Ecto neural progenitor cell (in vitro differentiated cells): ENCODE measurements at regions not wholly inside any gene's neighbourhood (a gene's known extent, or its start where the extent isn't known, plus 50 kb on each side); places are given as distances from the start of the nearest gene placed in this dataset.
"Not testable (repeated sequence)": the region's sequence is repeated elsewhere in the genome, so short reads cannot be mapped to it uniquely, and the experiment has no call there.

ENCODE experiments used
- DNase-seq: peaks from one replicate; pipeline ENCODE4 v3.0.0-alpha.2; 2018; ENCODE audit warnings: low spot score

GRCh38 chr13:75178436-75178835 is 303.5 kb downstream of the TBC1D4 start:
- no peak for DNase-seq

GRCh38 chr13:75175575-75175974 is 306.4 kb downstream of the TBC1D4 start:
- DNase-seq: no peak

- DNase-seq: not testable (repeated sequence)
Observed at GRCh38 chr13:75175097-75175496, 306.9 kb downstream of the TBC1D4 start.

- DNase-seq: no peak
Observed at GRCh38 chr13:75174481-75174880, 307.5 kb downstream of the TBC1D4 start.

- no peak for DNase-seq
Observed at GRCh38 chr13:75173457-75174356, 308.3 kb downstream of the TBC1D4 start.

- no peak for DNase-seq
Observed at GRCh38 chr13:75170311-75170710, 311.7 kb downstream of the TBC1D4 start.

GRCh38 chr13:75165543-75166230 is 316.3 kb downstream of the TBC1D4 start:
- DNase-seq: no peak

GRCh38 chr13:75161804-75162203 is 320.2 kb downstream of the TBC1D4 start:
- DNase-seq: no peak

GRCh38 chr13:75160984-75161383 is 321.0 kb downstream of the TBC1D4 start:
- no peak for DNase-seq

- no peak for DNase-seq
Observed at GRCh38 chr13:75154331-75154730, 327.6 kb downstream of the TBC1D4 start.

- no peak for DNase-seq
Observed at GRCh38 chr13:75153834-75154233, 328.1 kb downstream of the TBC1D4 start.

GRCh38 chr13:75153386-75153785 is 328.6 kb downstream of the TBC1D4 start:
- DNase-seq: no peak

- DNase-seq: no peak
Observed at GRCh38 chr13:75151081-75151643, 330.8 kb downstream of the TBC1D4 start.

GRCh38 chr13:75149776-75150175 is 332.2 kb downstream of the TBC1D4 start:
- DNase-seq: no peak

GRCh38 chr13:75147946-75148345 is 334.0 kb downstream of the TBC1D4 start:
- no peak for DNase-seq

GRCh38 chr13:75146436-75146835 is 335.5 kb downstream of the TBC1D4 start:
- no peak for DNase-seq

- no peak for DNase-seq
Observed at GRCh38 chr13:75145927-75146326, 336.0 kb downstream of the TBC1D4 start.

- no peak for DNase-seq
Observed at GRCh38 chr13:75139291-75139690, 342.7 kb downstream of the TBC1D4 start.

- no peak for DNase-seq
Observed at GRCh38 chr13:75137911-75138571, 343.9 kb downstream of the TBC1D4 start.

GRCh38 chr13:75136151-75136550 is 345.8 kb downstream of the TBC1D4 start:
- no peak for DNase-seq

- no peak for DNase-seq
Observed at GRCh38 chr13:75135325-75135825, 346.6 kb downstream of the TBC1D4 start.
